ENCODE measurements at regions not wholly inside any gene's neighbourhood (a gene's known extent, or its start where the extent isn't known, plus 50 kb on each side); places are given as distances from the start of the nearest gene placed in this dataset.

GRCh38 chr3:11917051-11917450 is 70.4 kb upstream of the TAMM41 start:
- Histone ChIP-seq H3K27ac (ENCODE audit: low read depth, low read length) (no peak overlapping the region), H3K79me2 (ENCODE audit: control insufficient read depth, insufficient read depth, low read length, unreplicated experiment) (no peaks in the 10 kb centered on the region), H3K36me3 (ENCODE audit: insufficient read depth, low read length) (no peaks in the 10 kb centered on the region), H3K27me3 (ENCODE audit: insufficient read depth, low read length) (peaks cover 35% of the 10 kb centered on the region), H3K4me1 (ENCODE audit: control insufficient read depth, insufficient read depth, low read length, unreplicated experiment) (no peaks in the 10 kb centered on the region), H2AFZ (ENCODE audit: low read length, unreplicated experiment) (no peak overlapping the region), H3K4me3 (ENCODE audit: low read depth, low read length) (no peak overlapping the region)

- H3K27me3 ChIP-seq (ENCODE audit: insufficient read depth, low read length): peaks cover 55% of the 10 kb centered on the region
Observed at GRCh38 chr3:11919390-11919789, 72.7 kb upstream of the TAMM41 start.

GRCh38 chr3:11924518-11924917 is 77.8 kb upstream of the TAMM41 start:
- no peaks in the 10 kb centered on the region for H3K79me2 ChIP-seq (ENCODE audit: control insufficient read depth, insufficient read depth, low read length, unreplicated experiment)
- no peak overlapping the region for H2AFZ ChIP-seq (ENCODE audit: low read length, unreplicated experiment)
- H3K36me3 ChIP-seq (ENCODE audit: insufficient read depth, low read length): no peaks in the 10 kb centered on the region
- peaks cover 65% of the 10 kb centered on the region for H3K27me3 ChIP-seq (ENCODE audit: insufficient read depth, low read length)
- H3K27ac ChIP-seq (ENCODE audit: low read depth, low read length): no peak overlapping the region
- H3K4me3 ChIP-seq (ENCODE audit: low read depth, low read length): no peak overlapping the region
- no peaks in the 10 kb centered on the region for H3K4me1 ChIP-seq (ENCODE audit: control insufficient read depth, insufficient read depth, low read length, unreplicated experiment)

More at GRCh38 chr3:11919390-11919789, 72.7 kb upstream of the TAMM41 start:
- Histone ChIP-seq H3K79me2 (ENCODE audit: control insufficient read depth, insufficient read depth, low read length, unreplicated experiment) (no peaks in the 10 kb centered on the region), H3K27ac (ENCODE audit: low read depth, low read length) (no peak overlapping the region), H3K4me3 (ENCODE audit: low read depth, low read length) (no peak overlapping the region), H3K36me3 (ENCODE audit: insufficient read depth, low read length) (no peaks in the 10 kb centered on the region), H3K4me1 (ENCODE audit: control insufficient read depth, insufficient read depth, low read length, unreplicated experiment) (no peaks in the 10 kb centered on the region), H2AFZ (ENCODE audit: low read length, unreplicated experiment) (no peak overlapping the region)

GRCh38 chr3:11928381-11928780 is 75.8 kb upstream of the SYN2 start:
- no peaks in the 10 kb centered on the region for H3K4me1 ChIP-seq (ENCODE audit: control insufficient read depth, insufficient read depth, low read length, unreplicated experiment)
- no peak overlapping the region for H3K4me3 ChIP-seq (ENCODE audit: low read depth, low read length)
- peaks cover 41% of the 10 kb centered on the region for H3K27me3 ChIP-seq (ENCODE audit: insufficient read depth, low read length)
- no peak overlapping the region for H3K27ac ChIP-seq (ENCODE audit: low read depth, low read length)
- no peaks in the 10 kb centered on the region for H3K79me2 ChIP-seq (ENCODE audit: control insufficient read depth, insufficient read depth, low read length, unreplicated experiment)
- no peak overlapping the region for H2AFZ ChIP-seq (ENCODE audit: low read length, unreplicated experiment)
- no peaks in the 10 kb centered on the region for H3K36me3 ChIP-seq (ENCODE audit: insufficient read depth, low read length)

- Histone ChIP-seq H3K4me3 (ENCODE audit: low read depth, low read length) (no peak overlapping the region), H3K27ac (ENCODE audit: low read depth, low read length) (no peak overlapping the region), H3K79me2 (ENCODE audit: control insufficient read depth, insufficient read depth, low read length, unreplicated experiment) (no peaks in the 10 kb centered on the region), H3K36me3 (ENCODE audit: insufficient read depth, low read length) (no peaks in the 10 kb centered on the region), H3K27me3 (ENCODE audit: insufficient read depth, low read length) (peaks cover 31% of the 10 kb centered on the region), H2AFZ (ENCODE audit: low read length, unreplicated experiment) (no peak overlapping the region), H3K4me1 (ENCODE audit: control insufficient read depth, insufficient read depth, low read length, unreplicated experiment) (no peaks in the 10 kb centered on the region)
Observed at GRCh38 chr3:11929531-11929930, 74.7 kb upstream of the SYN2 start.

- Histone ChIP-seq H3K4me1 (ENCODE audit: control insufficient read depth, insufficient read depth, low read length, unreplicated experiment) (no peaks in the 10 kb centered on the region), H3K36me3 (ENCODE audit: insufficient read depth, low read length) (no peaks in the 10 kb centered on the region), H3K27me3 (ENCODE audit: insufficient read depth, low read length) (peaks cover 26% of the 10 kb centered on the region), H3K79me2 (ENCODE audit: control insufficient read depth, insufficient read depth, low read length, unreplicated experiment) (no peaks in the 10 kb centered on the region), H3K27ac (ENCODE audit: low read depth, low read length) (no peak overlapping the region), H3K4me3 (ENCODE audit: low read depth, low read length) (no peak overlapping the region), H2AFZ (ENCODE audit: low read length, unreplicated experiment) (no peak overlapping the region)
Observed at GRCh38 chr3:11930084-11930483, 74.1 kb upstream of the SYN2 start.

- Histone ChIP-seq H3K36me3 (ENCODE audit: insufficient read depth, low read length) (no peaks in the 10 kb centered on the region), H3K4me1 (ENCODE audit: control insufficient read depth, insufficient read depth, low read length, unreplicated experiment) (no peaks in the 10 kb centered on the region), H3K27ac (ENCODE audit: low read depth, low read length) (no peak overlapping the region), H3K79me2 (ENCODE audit: control insufficient read depth, insufficient read depth, low read length, unreplicated experiment) (no peaks in the 10 kb centered on the region), H2AFZ (ENCODE audit: low read length, unreplicated experiment) (no peak overlapping the region), H3K27me3 (ENCODE audit: insufficient read depth, low read length) (peaks cover 7% of the 10 kb centered on the region; the same call in 1 of the 2 replicates), H3K4me3 (ENCODE audit: low read depth, low read length) (no peak overlapping the region)
Observed at GRCh38 chr3:11932636-11933035, 71.6 kb upstream of the SYN2 start.

GRCh38 chr3:11933529-11933928 is 70.7 kb upstream of the SYN2 start:
- H3K27me3 ChIP-seq (ENCODE audit: insufficient read depth, low read length): peaks cover 11% of the 10 kb centered on the region; the same call in 1 of the 2 replicates
- no peaks in the 10 kb centered on the region for H3K4me1 ChIP-seq (ENCODE audit: control insufficient read depth, insufficient read depth, low read length, unreplicated experiment)
- H2AFZ ChIP-seq (ENCODE audit: low read length, unreplicated experiment): no peak overlapping the region
- H3K4me3 ChIP-seq (ENCODE audit: low read depth, low read length): no peak overlapping the region
- H3K27ac ChIP-seq (ENCODE audit: low read depth, low read length): no peak overlapping the region
- H3K79me2 ChIP-seq (ENCODE audit: control insufficient read depth, insufficient read depth, low read length, unreplicated experiment): no peaks in the 10 kb centered on the region
- no peaks in the 10 kb centered on the region for H3K36me3 ChIP-seq (ENCODE audit: insufficient read depth, low read length)

- H3K27ac ChIP-seq (ENCODE audit: low read depth, low read length): no peak overlapping the region
- H3K27me3 ChIP-seq (ENCODE audit: insufficient read depth, low read length): peaks cover 17% of the 10 kb centered on the region; the same call in 1 of the 2 replicates
- no peaks in the 10 kb centered on the region for H3K4me1 ChIP-seq (ENCODE audit: control insufficient read depth, insufficient read depth, low read length, unreplicated experiment)
- no peak overlapping the region for H3K4me3 ChIP-seq (ENCODE audit: low read depth, low read length)
- H3K79me2 ChIP-seq (ENCODE audit: control insufficient read depth, insufficient read depth, low read length, unreplicated experiment): no peaks in the 10 kb centered on the region
- H3K36me3 ChIP-seq (ENCODE audit: insufficient read depth, low read length): no peaks in the 10 kb centered on the region
- H2AFZ ChIP-seq (ENCODE audit: low read length, unreplicated experiment): no peak overlapping the region
Observed at GRCh38 chr3:11944052-11944673, 60.0 kb upstream of the SYN2 start.

- Histone ChIP-seq H3K36me3 (ENCODE audit: insufficient read depth, low read length) (no peaks in the 10 kb centered on the region), H2AFZ (ENCODE audit: low read length, unreplicated experiment) (no peak overlapping the region), H3K27ac (ENCODE audit: low read depth, low read length) (no peak overlapping the region), H3K79me2 (ENCODE audit: control insufficient read depth, insufficient read depth, low read length, unreplicated experiment) (no peaks in the 10 kb centered on the region), H3K4me1 (ENCODE audit: control insufficient read depth, insufficient read depth, low read length, unreplicated experiment) (no peaks in the 10 kb centered on the region), H3K4me3 (ENCODE audit: low read depth, low read length) (no peak overlapping the region), H3K27me3 (ENCODE audit: insufficient read depth, low read length) (peaks cover 50% of the 10 kb centered on the region)
Observed at GRCh38 chr3:11948331-11948730, 55.9 kb upstream of the SYN2 start.

GRCh38 chr3:11948866-11949265 is 55.3 kb upstream of the SYN2 start:
- no peak overlapping the region for H2AFZ ChIP-seq (ENCODE audit: low read length, unreplicated experiment)
- H3K4me1 ChIP-seq (ENCODE audit: control insufficient read depth, insufficient read depth, low read length, unreplicated experiment): no peaks in the 10 kb centered on the region
- no peak overlapping the region for H3K27ac ChIP-seq (ENCODE audit: low read depth, low read length)
- no peaks in the 10 kb centered on the region for H3K79me2 ChIP-seq (ENCODE audit: control insufficient read depth, insufficient read depth, low read length, unreplicated experiment)
- no peak overlapping the region for H3K4me3 ChIP-seq (ENCODE audit: low read depth, low read length)
- peaks cover 56% of the 10 kb centered on the region for H3K27me3 ChIP-seq (ENCODE audit: insufficient read depth, low read length)
- H3K36me3 ChIP-seq (ENCODE audit: insufficient read depth, low read length): no peaks in the 10 kb centered on the region
